ENCODE measurements at regions not wholly inside any gene's neighbourhood (a gene's known extent, or its start where the extent isn't known, plus 50 kb on each side); places are given as distances from the start of the nearest gene placed in this dataset.

GRCh38 chr4:4658052-4658451, 116.2 kb upstream of the STX18 start:
- intact Hi-C loops (cut with micrococcal nuclease), result no loop called here
- CTCF ChIA-PET, result no interaction called here

More at GRCh38 chr4:4658052-4658451, 116.2 kb upstream of the STX18 start:
- TF ChIP-seq MAX (IDR thresholded peaks at IDR 0.05; ENCODE audit: insufficient read depth, insufficient read length) (no peak), FOS (IDR thresholded peaks at IDR 0.05; ENCODE audit: borderline replicate concordance, insufficient read depth, low read length) (no peak), EZH2 (IDR thresholded peaks at IDR 0.05; ENCODE audit: borderline replicate concordance, low read depth, low read length, severe bottlenecking) (no peak), CTCF (IDR thresholded peaks at IDR 0.05; ENCODE audit: extremely low read depth in 1 of 2, insufficient read depth in 1 of 2, low read depth in 1 of 2, low read length in 2 of 2) (no peak), POLR2AphosphoS5 (IDR thresholded peaks at IDR 0.05; ENCODE audit: insufficient read depth, low read depth, low read length) (no peak), POLR2A (IDR thresholded peaks at IDR 0.05; ENCODE audit: low read depth, low read length) (no peak), GATA2 (IDR thresholded peaks at IDR 0.05; ENCODE audit: insufficient read depth, insufficient read length, low read depth, low read length) (no peak), JUN (IDR thresholded peaks at IDR 0.05; ENCODE audit: borderline replicate concordance, insufficient read depth, insufficient read length, low read depth) (no peak), MYC (IDR thresholded peaks at IDR 0.05; ENCODE audit: low read depth, low read length) (no peak)
- Histone ChIP-seq H3K36me3 (ENCODE audit: control insufficient read depth in 2 of 2, extremely low read depth in 1 of 2, insufficient read depth in 2 of 2, low read length in 2 of 2) (no peaks in the 10 kb centered on the region), H4K20me1 (replicated peaks; ENCODE audit: control insufficient read depth, extremely low read depth, insufficient read depth, low read length) (no peaks in the 10 kb centered on the region), H3K4me1 (ENCODE audit: control insufficient read depth, extremely low read depth, insufficient read depth, low read length) (peaks cover 11% of the 10 kb centered on the region), H3K9me3 (replicated peaks; ENCODE audit: control insufficient read depth, insufficient read depth, low read length) (no peaks in the 10 kb centered on the region), H3K27ac (ENCODE audit: insufficient read depth, low read depth, low read length) (no peak overlapping the region), H3K9ac (replicated peaks; ENCODE audit: extremely low read depth, insufficient read depth, low read length) (no peak overlapping the region), H3K27me3 (ENCODE audit: control insufficient read depth in 2 of 2, insufficient read depth in 2 of 2, low read length in 2 of 2) (no peaks in the 10 kb centered on the region), H3K4me3 (replicated peaks in 1 of 3; ENCODE audit: insufficient read depth in 1 of 3, low read depth in 1 of 3, low read length in 3 of 3) (no peak overlapping the region), H2AFZ (ENCODE audit: low read depth, low read length) (no peak overlapping the region), H3K9me1 (replicated peaks; ENCODE audit: control insufficient read depth, extremely low read depth, insufficient read depth, low read length) (no peaks in the 10 kb centered on the region), H3K4me2 (ENCODE audit: insufficient read depth, low read length) (no peak overlapping the region), H3K79me2 (ENCODE audit: control insufficient read depth, insufficient read depth, low read length) (no peaks in the 10 kb centered on the region)
- dilution Hi-C loops (cut with MboI; ENCODE audit: extremely low pct_ligation_motif_present, low sequenced_read_pairs), result no loop called here
- BruUV-seq (replicated peaks), result no TSS peak
- POLR2A ChIA-PET, result no interaction called here
- FAIRE-seq (no peak), DNase-seq (ENCODE audit: low read depth, low spot score) (no peak)

Data from endothelial cell of umbilical vein (primary cell).